HG02571 (cell line): ENCODE measurements at regions not wholly inside any gene's neighbourhood (a gene's known extent, or its start where the extent isn't known, plus 50 kb on each side); places are given as distances from the start of the nearest gene placed in this dataset.
"Not testable (repeated sequence)": the region's sequence is repeated elsewhere in the genome, so short reads cannot be mapped to it uniquely, and the experiment has no call there.

Experiments used
- ATAC-seq: cut with Tn5 transposase; IDR thresholded peaks from one replicate; pipeline ENCODE4 v1.9.1; 2021; ENCODE audit warnings: mild to moderate bottlenecking, moderate library complexity; ENCODE audit not compliant: unreplicated experiment

DNA sequence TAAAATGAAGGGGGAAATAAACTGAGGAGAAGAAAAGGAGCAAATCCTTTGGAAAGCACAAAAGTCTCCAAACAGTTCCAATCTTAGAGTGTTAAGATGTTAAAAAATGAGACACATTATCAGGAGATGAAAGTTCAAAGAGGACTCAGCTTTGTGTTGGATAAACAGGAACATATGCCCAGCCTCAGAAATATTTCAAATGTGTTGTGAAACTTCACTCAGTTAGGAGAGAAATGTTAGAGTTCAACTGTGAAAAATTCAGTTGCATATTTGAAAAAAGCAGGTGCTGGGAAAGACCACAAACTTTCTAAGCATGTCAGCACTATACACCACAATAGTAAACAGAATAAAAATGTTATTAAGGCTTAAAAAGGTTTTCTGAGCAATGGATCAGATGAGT lies 136.8 kb upstream of the PRKD1 start:
- no peak for ATAC-seq

- no peak for ATAC-seq
These were observed 141.9 kb upstream of the PRKD1 start for GRCh38 chr14:30069536-30069935.

DNA sequence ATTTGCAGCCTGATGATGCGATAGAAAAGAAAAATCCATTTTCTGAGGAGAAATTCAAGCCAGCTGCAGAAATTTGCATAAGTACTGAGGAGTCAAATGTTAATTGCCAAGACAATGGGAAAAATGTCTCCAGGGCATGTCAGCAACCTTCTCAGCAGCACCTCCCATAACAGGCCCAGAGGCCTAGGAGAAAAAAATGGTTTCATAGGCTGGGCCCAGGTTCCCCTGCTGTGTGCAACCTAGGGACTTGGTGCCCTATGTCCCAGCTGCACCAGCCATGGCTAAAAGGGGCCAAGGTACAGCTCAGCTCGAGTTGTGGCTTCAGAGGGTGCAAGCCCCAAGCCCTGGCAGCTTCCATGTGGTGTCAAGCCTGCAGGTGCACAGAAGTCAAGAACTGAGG lies 144.8 kb upstream of the PRKD1 start:
- not testable (repeated sequence) for ATAC-seq

- ATAC-seq = no peak
These were observed 150.3 kb upstream of the PRKD1 start for GRCh38 chr14:30077946-30078345.

DNA sequence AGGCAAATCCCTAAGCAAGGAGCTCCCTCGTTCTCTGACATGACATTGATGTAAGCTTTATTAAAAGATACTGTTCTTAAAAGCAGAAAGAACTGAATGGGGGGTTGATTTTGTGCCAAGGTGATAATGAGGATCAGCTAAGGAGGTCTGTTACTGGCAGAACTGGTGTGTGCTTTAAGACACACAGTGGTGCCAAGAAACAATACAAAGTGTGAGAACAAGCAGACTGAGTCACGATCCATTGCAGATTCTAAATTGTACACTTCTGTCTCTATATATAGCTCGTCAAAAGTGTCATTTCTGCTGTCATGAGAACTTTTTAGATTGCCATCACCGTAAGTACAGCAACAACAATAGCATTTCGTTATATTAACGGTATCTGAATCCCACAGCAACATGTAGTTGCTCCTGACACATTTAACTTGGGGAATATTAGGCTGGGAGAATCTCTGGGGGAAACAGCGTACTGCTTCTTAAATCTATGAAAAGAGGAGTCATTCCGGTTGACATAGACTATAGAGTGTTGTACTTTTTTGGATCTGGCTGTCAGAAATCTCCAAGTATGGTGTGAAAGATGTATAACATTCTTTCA lies 151.3 kb upstream of the PRKD1 start:
- no peak for ATAC-seq

- ATAC-seq = no peak
These were observed 154.8 kb upstream of the PRKD1 start for GRCh38 chr14:30082486-30082885.

- ATAC-seq = no peak
These were observed 157.2 kb upstream of the PRKD1 start for GRCh38 chr14:30084811-30085210.

DNA sequence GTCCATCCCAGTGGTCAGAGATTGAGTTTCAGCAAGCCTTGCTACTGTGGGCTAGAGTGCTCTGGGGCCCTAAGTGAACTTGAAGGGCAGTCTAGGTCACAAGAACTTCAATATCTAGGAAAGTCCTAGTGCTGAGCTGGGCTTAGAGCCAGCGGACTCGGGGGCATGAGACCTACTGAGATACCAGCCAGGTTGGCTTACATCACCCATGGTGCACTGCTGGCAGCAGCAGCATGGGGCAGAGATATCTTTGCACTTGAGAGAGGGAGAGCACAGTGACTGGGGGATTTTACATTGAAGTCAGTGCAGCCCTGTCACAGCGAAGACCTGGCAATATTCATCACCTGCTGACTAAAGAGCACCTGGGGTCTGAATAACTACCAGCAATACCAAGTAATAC lies 158.3 kb upstream of the PRKD1 start:
- no peak for ATAC-seq

DNA sequence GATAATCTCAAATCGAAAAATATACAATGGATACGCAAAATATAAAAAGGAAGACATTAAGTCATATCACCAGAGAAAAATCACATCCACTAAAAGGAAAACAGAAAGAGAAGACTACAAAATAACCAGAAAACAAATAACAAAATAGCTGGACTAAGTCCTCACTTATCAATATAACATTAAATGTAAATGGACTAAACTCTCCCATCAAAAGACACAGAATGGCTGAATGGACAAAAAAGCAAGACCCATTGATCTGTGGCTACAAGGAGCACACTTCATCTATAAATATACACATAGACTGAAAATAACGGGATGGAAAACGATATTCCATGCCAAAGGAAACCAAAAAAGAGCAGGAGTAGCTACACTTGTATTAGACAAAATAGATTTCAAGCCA lies 161.0 kb upstream of the PRKD1 start:
- ATAC-seq = no peak

DNA sequence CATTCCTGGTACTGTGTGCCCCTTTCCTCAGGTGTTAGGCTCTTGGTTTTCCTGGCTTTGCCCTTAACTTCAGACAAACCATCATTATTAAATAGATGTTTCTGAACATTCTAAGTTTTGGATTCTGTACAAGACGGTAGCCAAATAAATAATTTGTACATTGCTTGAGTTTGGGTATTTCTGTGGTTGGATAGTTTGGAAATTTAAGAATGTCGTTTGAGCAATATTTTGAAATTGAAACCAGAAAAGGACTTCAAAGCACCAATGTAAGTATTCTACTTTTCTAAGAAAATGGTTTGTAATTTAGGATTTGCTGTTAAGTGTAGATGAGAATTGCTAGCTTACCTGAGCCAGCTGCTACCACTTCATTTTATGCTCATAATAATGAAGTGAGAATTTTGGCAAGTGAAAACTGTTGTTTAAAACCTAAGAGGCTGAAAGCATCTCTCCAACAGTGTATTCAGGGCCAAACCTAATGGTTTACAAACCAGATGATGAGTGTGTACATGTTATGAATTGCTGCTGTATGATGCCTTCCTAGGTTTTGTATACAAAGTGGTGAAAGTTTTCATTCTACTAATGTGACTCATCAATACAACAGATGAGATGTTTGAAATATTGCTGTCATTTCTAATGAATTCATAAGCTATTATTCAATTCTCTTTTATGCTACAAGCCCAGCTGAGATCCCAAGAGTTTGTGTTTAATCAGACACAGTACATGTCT lies 181.5 kb upstream of the PRKD1 start:
- no peak for ATAC-seq

DNA sequence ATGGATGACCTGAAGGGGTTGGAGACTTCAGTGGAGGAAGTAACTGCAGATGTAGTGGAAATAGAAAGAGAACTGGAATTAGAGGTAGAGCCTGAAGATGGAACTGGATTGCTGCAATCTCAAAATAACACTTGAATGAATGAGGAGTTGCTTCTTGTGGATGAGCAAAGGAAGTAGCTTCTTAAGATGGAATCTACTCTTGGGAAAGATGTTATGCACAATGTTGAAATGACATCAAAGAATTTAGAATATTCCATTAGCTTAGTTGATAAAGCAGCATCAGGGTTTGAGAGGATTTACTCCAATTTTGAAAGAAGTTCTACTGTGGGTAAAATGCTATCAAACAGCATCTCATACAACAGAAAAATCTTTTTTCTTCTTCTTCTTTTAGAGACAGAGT lies 186.4 kb upstream of the PRKD1 start:
- no peak for ATAC-seq

DNA sequence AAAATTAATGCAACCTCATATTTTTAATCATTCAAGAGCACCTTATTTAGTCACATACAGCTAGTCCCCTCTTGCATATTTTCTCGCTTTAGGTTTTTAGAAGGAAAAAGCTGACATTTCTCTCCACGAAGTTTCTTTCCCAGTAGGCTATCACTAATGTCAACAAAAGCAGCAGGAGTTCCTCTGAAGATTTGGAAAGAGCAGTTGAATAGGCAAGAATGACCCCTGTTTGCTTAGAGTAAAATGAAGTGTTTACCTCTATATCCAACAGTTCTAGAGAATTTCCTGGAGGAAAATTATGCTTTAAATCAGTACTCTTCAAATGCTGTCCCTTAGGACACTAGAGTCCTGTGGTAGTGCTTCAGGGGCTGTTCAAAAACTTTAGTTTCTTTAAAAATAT lies 188.1 kb upstream of the PRKD1 start:
- ATAC-seq = no peak

DNA sequence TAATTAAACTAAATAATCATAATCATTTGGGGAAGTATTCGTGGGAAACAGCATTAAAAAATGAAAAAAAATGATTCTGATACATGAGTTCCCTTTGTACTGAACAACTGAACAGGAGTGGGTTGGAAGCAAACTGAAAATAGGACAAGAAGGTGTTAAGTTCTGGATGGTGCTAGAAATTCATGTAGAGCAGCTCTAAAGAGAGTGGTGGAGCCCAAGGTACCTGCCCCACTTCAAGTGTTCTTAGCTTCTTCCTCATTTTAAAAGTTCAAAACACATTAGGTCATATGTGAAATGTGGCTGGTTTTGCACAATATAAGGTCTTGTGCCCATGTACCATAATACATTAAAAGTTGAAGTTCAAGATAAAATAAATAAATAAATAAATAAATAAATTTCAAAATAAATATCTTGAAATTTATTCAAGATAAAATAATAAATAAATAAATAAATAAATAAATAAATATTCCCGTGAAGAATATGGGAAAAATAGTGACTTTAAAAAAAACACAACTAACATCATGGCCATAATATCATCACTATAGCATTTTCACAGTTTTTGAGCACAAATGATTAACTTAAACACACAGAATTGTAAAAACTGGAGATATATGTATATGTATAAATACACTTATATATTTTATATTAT lies 191.5 kb upstream of the PRKD1 start:
- no peak for ATAC-seq

GRCh38 chr14:30125322-30125979 lies 197.8 kb upstream of the PRKD1 start:
- no peak for ATAC-seq

- ATAC-seq = no peak
These were observed 202.2 kb upstream of the PRKD1 start for GRCh38 chr14:30129807-30130206.

DNA sequence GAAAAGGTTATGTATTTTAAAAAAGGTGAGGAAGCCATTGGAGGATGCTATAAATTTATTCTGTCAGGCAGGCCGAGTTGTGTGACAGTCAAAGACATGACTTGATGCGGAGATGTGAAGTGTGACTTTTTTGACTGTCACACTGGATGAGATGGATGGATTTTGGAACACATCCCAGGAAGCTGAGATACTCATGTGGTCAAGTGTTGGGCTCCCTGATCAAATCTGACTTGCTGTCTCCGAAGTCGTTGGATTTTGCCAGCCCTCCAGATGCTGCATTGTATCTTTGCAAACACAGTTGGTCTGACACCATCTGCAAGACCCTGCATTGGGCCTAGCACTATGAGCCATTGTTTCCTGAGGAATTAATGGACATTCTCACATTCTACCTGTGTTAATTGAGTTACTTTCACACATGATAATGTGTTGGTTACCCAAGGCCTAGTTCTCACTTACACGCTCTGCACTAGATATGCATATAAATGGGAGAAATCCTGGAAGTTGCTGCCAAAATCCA lies 204.0 kb upstream of the PRKD1 start:
- no peak for ATAC-seq

GRCh38 chr14:30132196-30132595 lies 204.5 kb upstream of the PRKD1 start:
- ATAC-seq = no peak

DNA sequence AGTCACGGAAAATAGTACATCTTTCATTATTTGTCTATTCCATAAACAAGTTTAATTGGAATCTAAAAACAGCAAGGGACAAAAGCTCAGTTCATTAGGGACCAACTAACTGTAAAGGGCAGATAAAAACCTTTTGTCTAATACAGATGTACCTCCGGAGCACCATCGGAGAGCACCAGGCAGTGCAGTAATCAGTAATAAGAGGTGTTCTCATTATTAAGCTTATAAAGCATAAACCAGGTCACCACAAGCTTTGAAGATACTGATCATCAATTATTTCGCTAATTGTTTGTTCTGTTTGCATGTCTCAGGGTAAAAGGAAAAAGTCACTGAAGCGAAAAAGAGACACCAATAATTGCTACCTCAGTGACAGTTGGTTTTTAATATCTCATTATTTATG lies 207.3 kb upstream of the PRKD1 start:
- no peak for ATAC-seq

DNA sequence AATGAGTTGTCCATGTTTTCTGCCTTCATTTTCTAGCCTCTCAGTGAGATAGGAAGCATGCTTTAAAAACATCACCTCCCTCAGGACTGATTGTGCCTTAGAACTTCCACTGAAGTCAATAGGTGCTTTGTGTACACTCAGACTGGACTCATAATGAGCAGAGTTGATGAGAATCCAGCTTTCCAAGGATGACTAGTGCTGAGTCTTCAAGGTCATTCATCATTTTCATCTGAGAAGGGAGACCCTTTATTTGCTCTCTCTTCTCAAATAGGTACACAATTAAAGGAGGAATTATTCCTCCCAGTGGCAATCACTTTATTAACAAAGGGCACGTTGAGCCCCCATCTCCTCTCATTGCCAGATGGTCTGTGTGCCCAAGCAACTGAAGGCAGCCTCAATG lies 210.9 kb upstream of the PRKD1 start:
- ATAC-seq = no peak

- ATAC-seq = no peak
These were observed 214.6 kb upstream of the PRKD1 start for GRCh38 chr14:30142216-30142615.

GRCh38 chr14:30143627-30144026 lies 216.0 kb upstream of the PRKD1 start:
- no peak for ATAC-seq

DNA sequence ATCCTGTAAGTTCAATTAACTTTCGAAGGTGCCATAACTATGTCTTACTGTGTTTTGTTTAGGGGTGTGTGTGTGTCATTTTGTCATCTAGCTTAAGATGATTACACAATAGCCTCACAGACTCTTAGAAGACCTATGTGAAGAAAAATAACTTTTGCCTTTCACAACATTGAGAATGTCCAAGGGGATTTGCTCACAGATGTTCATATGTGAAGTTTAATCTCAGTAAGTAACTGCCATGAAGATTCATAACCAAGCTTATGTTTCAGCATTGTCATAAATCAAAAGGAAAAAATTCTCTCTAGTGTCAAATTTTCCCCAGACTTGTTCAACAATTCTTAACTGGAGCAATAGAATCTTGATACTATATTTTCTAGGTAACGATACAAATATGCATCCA lies 226.1 kb upstream of the PRKD1 start:
- ATAC-seq = no peak
